HepG2 (cell line): ENCODE measurements at regions not wholly inside any gene's neighbourhood (a gene's known extent, or its start where the extent isn't known, plus 50 kb on each side); places are given as distances from the start of the nearest gene placed in this dataset.

Source experiments
- ARNT ChIP-seq: fragments of 450-650 bp; IDR thresholded peaks from 2 replicates; pipeline ENCODE4 v1.6.1; 2017
- MAFK ChIP-seq, 2 experiments: IDR thresholded peaks in 1 of 2; conservative IDR thresholded peaks in 1 of 2; 2 replicates each; pipeline ENCODE4 v1.6.1; 2011; ENCODE audit warnings: improper control_type of control experiment in 2 of 2, low read length in 2 of 2
- YY1 ChIP-seq: IDR thresholded peaks from 2 replicates; pipeline ENCODE4 v1.6.1; 2011; ENCODE audit warnings: low read length, low read depth, moderate library complexity, mild to moderate bottlenecking; ENCODE audit not compliant: insufficient read depth, insufficient replicate concordance
- ZNF639 ChIP-seq: conservative IDR thresholded peaks from 2 replicates; pipeline ENCODE4 v1.6.1; 2018; ENCODE audit warnings: missing genetic modification reagents

GRCh38 chr4:114302472-114302871, 296.1 kb upstream of the UGT8 start:
- TF ChIP-seq ARNT (no peak), ZNF639 (CRISPR knock-in tag) (no peak), MAFK (conservative IDR thresholded peaks at IDR 0.05 in 1 of 2, IDR thresholded peaks at IDR 0.05 in 1 of 2; ENCODE audit: low read length in 2 of 2) (no peak), YY1 (no peak)
